22Rv1 (cell line): ENCODE measurements at regions not wholly inside any gene's neighbourhood (a gene's known extent, or its start where the extent isn't known, plus 50 kb on each side); places are given as distances from the start of the nearest gene placed in this dataset.

Experiments used
- ZFX ChIP-seq: fragments of 450-650 bp; IDR thresholded peaks from 2 replicates; pipeline ENCODE4 v1.6.1; 2017; ENCODE audit warnings: antibody characterized with exemption, borderline replicate concordance
- TF ChIP-seq, protein P1 (sequence below): fragments of 450-650 bp; IDR thresholded peaks from 2 replicates; pipeline ENCODE4 v1.5.1; 2017; ENCODE audit warnings: mild to moderate bottlenecking

DNA sequence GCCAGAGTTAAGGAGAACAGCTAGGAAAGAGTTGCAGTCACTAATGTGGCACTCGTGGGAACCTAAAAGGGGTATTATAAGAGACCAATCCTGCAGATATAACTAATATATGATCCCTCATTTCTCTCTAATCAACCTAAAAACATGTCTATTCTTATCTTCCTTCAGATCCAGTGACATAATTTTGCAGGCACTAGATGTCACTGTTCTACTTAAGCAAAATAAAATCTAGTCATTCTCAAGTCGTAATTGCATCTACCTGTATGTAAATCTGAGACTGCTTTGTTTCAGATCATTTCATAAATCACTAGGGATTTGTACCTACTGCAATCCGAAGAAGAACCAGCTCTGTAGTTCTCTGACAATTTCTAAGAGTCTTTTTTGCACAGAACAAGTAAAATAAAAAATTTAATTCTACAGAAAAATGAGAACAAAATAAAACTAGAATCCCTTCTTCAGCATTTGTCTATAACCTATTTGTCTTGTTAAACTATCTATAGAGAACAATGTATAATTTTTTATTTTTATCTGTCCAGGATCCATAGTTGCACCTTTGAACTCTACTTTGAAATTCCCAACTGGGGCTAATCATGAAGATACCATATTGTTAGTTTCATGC is 56.5 kb upstream of the ERBB4 start:
- TF ChIP-seq, protein P1, sequence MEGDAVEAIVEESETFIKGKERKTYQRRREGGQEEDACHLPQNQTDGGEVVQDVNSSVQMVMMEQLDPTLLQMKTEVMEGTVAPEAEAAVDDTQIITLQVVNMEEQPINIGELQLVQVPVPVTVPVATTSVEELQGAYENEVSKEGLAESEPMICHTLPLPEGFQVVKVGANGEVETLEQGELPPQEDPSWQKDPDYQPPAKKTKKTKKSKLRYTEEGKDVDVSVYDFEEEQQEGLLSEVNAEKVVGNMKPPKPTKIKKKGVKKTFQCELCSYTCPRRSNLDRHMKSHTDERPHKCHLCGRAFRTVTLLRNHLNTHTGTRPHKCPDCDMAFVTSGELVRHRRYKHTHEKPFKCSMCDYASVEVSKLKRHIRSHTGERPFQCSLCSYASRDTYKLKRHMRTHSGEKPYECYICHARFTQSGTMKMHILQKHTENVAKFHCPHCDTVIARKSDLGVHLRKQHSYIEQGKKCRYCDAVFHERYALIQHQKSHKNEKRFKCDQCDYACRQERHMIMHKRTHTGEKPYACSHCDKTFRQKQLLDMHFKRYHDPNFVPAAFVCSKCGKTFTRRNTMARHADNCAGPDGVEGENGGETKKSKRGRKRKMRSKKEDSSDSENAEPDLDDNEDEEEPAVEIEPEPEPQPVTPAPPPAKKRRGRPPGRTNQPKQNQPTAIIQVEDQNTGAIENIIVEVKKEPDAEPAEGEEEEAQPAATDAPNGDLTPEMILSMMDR: peak; percentile 73
- TF ChIP-seq ZFX: no peak
